A549 (cell line): ENCODE measurements at regions not wholly inside any gene's neighbourhood (a gene's known extent, or its start where the extent isn't known, plus 50 kb on each side); places are given as distances from the start of the nearest gene placed in this dataset.
A peak's percentile ranks its signal among the peaks of the same experiment; 100 is the strongest.

Experiments used
- ATAC-seq, 2 experiments: fragments of 200-7000 bp in 1 of 2; fragments of >200 bp in 1 of 2; cut with Nextera tagmentation in 1 of 2; cut with Tn5 transposase in 1 of 2; 3 replicates each; pipeline versions ENCODE4 v1.8.0 to v1.9.1; 2018 to 2020; ENCODE audit warnings: mild to moderate bottlenecking in 1 of 2, moderate library complexity in 1 of 2
- CTCF ChIA-PET: fragments of 300-600 bp; sonication (Branson Sonifier 250); formaldehyde crosslinking; extraction: SDS; loops from one replicate; lab custom pipeline; 2021; ENCODE audit warnings: antibody characterized with exemption, inconsistent platforms; lab: Yijun Ruan, JAX
- POLR2A ChIA-PET: fragments of 350-600 bp; formaldehyde crosslinking; extraction: SDS; loops from one replicate; lab custom pipeline; 2021; ENCODE audit warnings: antibody characterized with exemption, inconsistent platforms; lab: Yijun Ruan, JAX
- DNase-seq, 2 experiments: peaks; one replicate each; pipeline versions ENCODE4 v3.0.0 to v3.0.0-alpha.2; 2011 to 2016; ENCODE audit warnings: low read depth in 1 of 2, low spot score in 1 of 2
- FAIRE-seq: peaks from 2 replicates; lab custom pipeline; 2011; peaks lifted over from hg19 to GRCh38; lab: Jason Lieb, UNC
- H3K27ac ChIP-seq, 2 experiments: fragments of >200 bp; sonication (Bioruptor Twin); formaldehyde crosslinking; 3 replicates each; pipeline ENCODE4 v1.5.1; 2016 to 2017
- H3K4me1 ChIP-seq: fragments of >200 bp; sonication (Bioruptor Twin); formaldehyde crosslinking; 3 replicates; pipeline ENCODE4 v1.6.1; 2016
- H3K4me2 ChIP-seq: fragments of >200 bp; sonication (Bioruptor Twin); formaldehyde crosslinking; 3 replicates; pipeline ENCODE4 v1.6.1; 2016
- H3K4me3 ChIP-seq: fragments of >200 bp; sonication (Bioruptor Twin); formaldehyde crosslinking; 3 replicates; pipeline ENCODE4 v1.5.1; 2016
- H3K9me3 ChIP-seq: fragments of >200 bp; sonication (Bioruptor Twin); formaldehyde crosslinking; 3 replicates; pipeline ENCODE4 v1.6.1; 2016
- CTCF ChIP-seq: fragments of >200 bp; sonication (Bioruptor Twin); formaldehyde crosslinking; IDR thresholded peaks from 3 replicates; pipeline ENCODE4 v1.5.1; 2016
- FOSL2 ChIP-seq, 2 experiments: fragments of 450-650 bp in 1 of 2; fragments of >200 bp in 1 of 2; sonication (Bioruptor Twin) in 1 of 2; formaldehyde crosslinking; IDR thresholded peaks; 2 replicates each; pipeline versions ENCODE4 v1.5.0 to v1.6.1; 2016 to 2020; ENCODE audit warnings: mild to moderate bottlenecking in 1 of 2, moderate library complexity in 1 of 2
- GATA3 ChIP-seq: IDR thresholded peaks from 2 replicates; pipeline ENCODE4 v1.6.1; 2012; ENCODE audit warnings: borderline replicate concordance
- HOXB5 ChIP-seq: fragments of 250-450 bp; sonication (Bioruptor Pico); IDR thresholded peaks from 2 replicates; pipeline ENCODE4 v1.5.0; 2020; ENCODE audit warnings: mild to moderate bottlenecking, moderate library complexity
- JUN ChIP-seq, 2 experiments: fragments of >200 bp; sonication (Bioruptor Twin); formaldehyde crosslinking; IDR thresholded peaks; 2 replicates in 1 of 2; 3 replicates in 1 of 2; pipeline ENCODE4 v1.6.1; 2016 to 2017
- MAX ChIP-seq: IDR thresholded peaks from 2 replicates; pipeline ENCODE4 v1.6.1; 2012
- NFE2L2 ChIP-seq: fragments of 150-350 bp; conservative IDR thresholded peaks from 2 replicates; pipeline ENCODE4 v1.6.1; 2014; ENCODE audit warnings: low read length
- NR3C1 ChIP-seq: fragments of >200 bp; sonication (Bioruptor Twin); formaldehyde crosslinking; IDR thresholded peaks from 3 replicates; pipeline ENCODE4 v1.6.1; 2017
- RNF2 ChIP-seq: fragments of 200-600 bp; sonication (generic); IDR thresholded peaks from 2 replicates; pipeline ENCODE4 v1.6.1; 2016; ENCODE audit warnings: low read depth, mild to moderate bottlenecking, antibody characterized with exemption, moderate library complexity, borderline replicate concordance
- TFCP2L1 ChIP-seq: fragments of 250-450 bp; sonication (Bioruptor Pico); IDR thresholded peaks from 2 replicates; pipeline ENCODE4 v1.5.0; 2021; ENCODE audit warnings: mild to moderate bottlenecking
- TP53 ChIP-seq: fragments of 250-450 bp; sonication (Bioruptor Pico); IDR thresholded peaks from 2 replicates; pipeline ENCODE4 v1.5.0; 2021; ENCODE audit warnings: mild to moderate bottlenecking, moderate library complexity
- USF2 ChIP-seq: fragments of 450-650 bp; IDR thresholded peaks from 2 replicates; pipeline ENCODE4 v1.6.1; 2014; ENCODE audit warnings: antibody characterized with exemption
- WGBS: methylation state at CpG from one replicate; pipeline ENCODE4 v1.1.6; 2017; ENCODE audit errors: missing lambda C conversion rate; 5-methylcytosine and 5-hydroxymethylcytosine counted together
- TF ChIP-seq, protein P1 (sequence below): fragments of 150-350 bp; IDR thresholded peaks from 2 replicates; pipeline ENCODE4 v1.6.1; 2014; ENCODE audit warnings: low read depth, mild to moderate bottlenecking, low read length
- TF ChIP-seq, protein P2 (sequence below): fragments of 250-450 bp; sonication (Bioruptor Pico); IDR thresholded peaks from 2 replicates; pipeline ENCODE4 v1.5.0; 2020; ENCODE audit warnings: low read depth, mild to moderate bottlenecking, moderate library complexity

DNA sequence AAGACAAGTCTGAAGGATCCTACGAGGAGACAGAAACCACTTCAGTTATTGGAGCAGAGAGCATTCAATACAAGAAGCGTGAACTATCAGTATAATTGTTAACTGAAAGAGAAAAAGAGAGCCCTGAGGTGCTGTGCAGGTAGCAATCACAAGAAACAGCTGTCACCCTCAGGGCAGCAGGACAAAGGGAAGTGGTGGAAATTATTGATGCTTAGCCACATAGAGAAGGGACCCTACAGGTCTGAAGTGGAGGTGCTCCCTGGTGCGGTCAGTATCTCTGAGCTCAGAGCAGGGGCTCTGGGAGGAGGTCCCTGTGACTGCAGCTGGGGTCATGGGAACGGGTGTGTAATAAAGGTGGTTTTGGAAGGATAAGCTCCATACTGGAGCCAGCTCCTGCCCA is 97.8 kb upstream of the KLF6 start (continued):
- TF ChIP-seq NFE2L2 (no peak), TFCP2L1 (CRISPR knock-in tag) (no peak), RNF2 (no peak)

GRCh38 chr10:3881622-3882021 is 96.6 kb upstream of the KLF6 start:
- Histone ChIP-seq H3K9me3 (no peaks in the 10 kb centered on the region; the same call in 1 of the 3 replicates), H3K4me3 (no peak overlapping the region), H3K4me1 (peaks cover 38% of the 10 kb centered on the region), H3K27ac (peak overlapping the region; percentile 15 to 29; a peak in 1 of 6 replicates), H3K4me2 (no peak overlapping the region)
- CTCF ChIA-PET = interaction anchor here (0.9 to 1.1 kb wide), 2 partner anchors 16 to 684 kb away, joined by 3 to 4 read pairs; no protein-coding TSS in a partner anchor
- no peak for FAIRE-seq
- TF ChIP-seq HOXB5 = no peak
- TF ChIP-seq, protein P1, sequence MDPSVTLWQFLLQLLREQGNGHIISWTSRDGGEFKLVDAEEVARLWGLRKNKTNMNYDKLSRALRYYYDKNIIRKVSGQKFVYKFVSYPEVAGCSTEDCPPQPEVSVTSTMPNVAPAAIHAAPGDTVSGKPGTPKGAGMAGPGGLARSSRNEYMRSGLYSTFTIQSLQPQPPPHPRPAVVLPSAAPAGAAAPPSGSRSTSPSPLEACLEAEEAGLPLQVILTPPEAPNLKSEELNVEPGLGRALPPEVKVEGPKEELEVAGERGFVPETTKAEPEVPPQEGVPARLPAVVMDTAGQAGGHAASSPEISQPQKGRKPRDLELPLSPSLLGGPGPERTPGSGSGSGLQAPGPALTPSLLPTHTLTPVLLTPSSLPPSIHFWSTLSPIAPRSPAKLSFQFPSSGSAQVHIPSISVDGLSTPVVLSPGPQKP = no peak
- TF ChIP-seq, protein P2, sequence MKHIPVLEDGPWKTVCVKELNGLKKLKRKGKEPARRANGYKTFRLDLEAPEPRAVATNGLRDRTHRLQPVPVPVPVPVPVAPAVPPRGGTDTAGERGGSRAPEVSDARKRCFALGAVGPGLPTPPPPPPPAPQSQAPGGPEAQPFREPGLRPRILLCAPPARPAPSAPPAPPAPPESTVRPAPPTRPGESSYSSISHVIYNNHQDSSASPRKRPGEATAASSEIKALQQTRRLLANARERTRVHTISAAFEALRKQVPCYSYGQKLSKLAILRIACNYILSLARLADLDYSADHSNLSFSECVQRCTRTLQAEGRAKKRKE (CRISPR knock-in tag) = no peak
- no peak for ATAC-seq
- POLR2A ChIA-PET = no interaction called here
- no peak for DNase-seq
- WGBS = 95% methylated on average over 3 of the region's 3 CpGs

- 61% methylated on average over 8 of the region's 8 CpGs for WGBS
- DNase-seq (no peak), FAIRE-seq (no peak), ATAC-seq (no peak; a peak in 2 of 6 replicates)
- Histone ChIP-seq H3K4me2 (peak overlapping the region; percentile 24; the same call in 2 of the 3 replicates), H3K4me1 (peaks cover 30% of the 10 kb centered on the region), H3K27ac (peak overlapping the region; percentile 38 to 60; a peak in 3 of 6 replicates), H3K9me3 (no peaks in the 10 kb centered on the region; the same call in 1 of the 3 replicates), H3K4me3 (no peak overlapping the region)
- ChIA-PET POLR2A (no interaction called here), CTCF (interaction anchor here (1.9 kb wide), 1 partner anchor 10 kb away, joined by 7 read pairs; no protein-coding TSS in a partner anchor)
- TF ChIP-seq GATA3 (no peak), USF2 (no peak)
Observed at GRCh38 chr10:3879073-3879472, 94.1 kb upstream of the KLF6 start.

DNA sequence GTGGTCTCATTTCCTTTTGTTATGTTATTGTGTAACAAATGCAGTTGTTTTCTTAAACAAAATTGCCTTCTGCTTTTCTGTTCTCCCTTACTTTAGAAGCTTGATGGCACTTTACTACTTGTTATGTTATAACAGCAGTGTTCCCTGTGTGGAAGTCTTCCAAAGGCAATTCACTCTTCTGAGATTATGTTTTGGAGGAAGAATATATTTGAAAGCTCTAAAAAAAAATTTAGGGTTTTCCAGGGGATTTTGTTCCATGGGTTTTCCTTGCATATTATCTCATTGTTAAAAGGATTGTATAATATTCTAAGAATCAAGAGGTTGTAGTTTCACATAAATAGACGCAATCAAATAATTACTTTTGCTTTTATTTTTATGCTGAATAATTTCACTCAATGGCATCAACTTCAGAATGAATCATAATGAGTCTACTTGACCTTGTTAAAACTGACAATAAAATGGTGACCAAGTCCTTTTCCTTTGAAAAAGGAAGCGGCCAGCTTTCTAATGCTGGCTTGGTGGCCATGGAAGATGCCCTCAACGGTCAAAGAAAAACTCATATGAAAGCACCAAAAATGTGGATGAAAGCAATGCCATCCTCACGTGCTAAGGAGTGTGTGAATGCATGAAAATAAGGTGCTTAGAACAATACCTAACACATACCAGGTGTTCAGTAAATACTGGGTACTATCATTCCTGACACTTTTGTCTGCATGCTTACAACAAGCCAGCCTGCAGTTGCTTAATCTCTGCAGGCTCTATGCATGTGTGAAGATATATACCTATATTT is 92.4 kb upstream of the KLF6 start:
- FAIRE-seq (no peak), ATAC-seq (no peak)
- peak overlapping the region in 1 of 2 experiments; percentile 36; a peak in 2 of 6 replicates for H3K27ac ChIP-seq
- TF ChIP-seq GATA3 (no peak), CTCF (no peak), JUN (IDR thresholded peaks at IDR 0.05) (no peak), MAX (no peak), FOSL2 (IDR thresholded peaks at IDR 0.05) (no peak), FOSL2 (CRISPR knock-in tag; IDR thresholded peaks at IDR 0.05) (no peak), TP53 (CRISPR knock-in tag) (no peak), NFE2L2 (no peak), NR3C1 (no peak)
- TF ChIP-seq, all 56 proteins: peak for 0
- no peaks in the 10 kb centered on the region; the same call in 1 of the 3 replicates for H3K9me3 ChIP-seq
- peak overlapping the region; percentile 16; the same call in 1 of the 3 replicates for H3K4me2 ChIP-seq
- CTCF ChIA-PET = interaction anchor here (1.2 kb wide), 2 partner anchors 9 to 779 kb away, joined by 3 to 4 read pairs; no protein-coding TSS in a partner anchor
- H3K4me1 ChIP-seq = peaks cover 37% of the 10 kb centered on the region
- DNase-seq = no peak
- H3K4me3 ChIP-seq = no peak overlapping the region
- WGBS = 86% methylated on average over 4 of the region's 4 CpGs
- POLR2A ChIA-PET = no interaction called here
